ENCODE measurements at regions not wholly inside any gene's neighbourhood (a gene's known extent, or its start where the extent isn't known, plus 50 kb on each side); places are given as distances from the start of the nearest gene placed in this dataset.

DNA sequence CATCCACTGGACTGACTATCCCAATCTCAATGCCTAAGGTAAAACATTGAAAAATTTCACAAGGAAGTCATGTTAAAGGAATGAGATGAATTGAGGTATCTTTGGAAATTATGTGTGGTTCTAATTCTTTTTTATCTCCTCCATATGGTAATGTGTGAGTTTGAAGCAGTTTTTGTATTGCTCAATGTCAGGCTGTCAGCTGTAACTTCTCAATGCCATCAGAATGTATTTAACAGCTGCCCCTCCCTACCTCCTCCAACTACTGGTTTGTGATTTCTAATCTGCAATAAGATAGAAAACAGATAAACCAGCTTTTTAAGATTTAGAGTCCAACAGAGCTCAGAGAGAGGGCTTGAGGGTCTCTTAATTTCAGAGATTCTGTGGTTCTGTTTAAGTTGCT lies 1005.8 kb upstream of the ADGRB3 start:
- no peaks in the 10 kb centered on the region for H3K9me3 ChIP-seq (ENCODE audit: control insufficient read depth in 3 of 3, low read length in 3 of 3)
- no peaks in the 10 kb centered on the region for H3K36me3 ChIP-seq (ENCODE audit: control insufficient read depth in 3 of 3, insufficient read depth in 3 of 3, low read length in 3 of 3)
- H3K9ac ChIP-seq (ENCODE audit: low read depth in 1 of 3, low read length in 3 of 3): no peak overlapping the region
- H3K4me3 ChIP-seq (ENCODE audit: low read length in 3 of 3): no peak overlapping the region
- H3K27me3 ChIP-seq (ENCODE audit: control insufficient read depth in 3 of 3, insufficient read depth in 3 of 3, low read length in 3 of 3): no peaks in the 10 kb centered on the region
- H3K4me1 ChIP-seq (ENCODE audit: control insufficient read depth in 3 of 3, insufficient read depth in 3 of 3, low read length in 3 of 3): no peaks in the 10 kb centered on the region
- H3K27ac ChIP-seq (ENCODE audit: low read depth, low read length): no peak overlapping the region

DNA sequence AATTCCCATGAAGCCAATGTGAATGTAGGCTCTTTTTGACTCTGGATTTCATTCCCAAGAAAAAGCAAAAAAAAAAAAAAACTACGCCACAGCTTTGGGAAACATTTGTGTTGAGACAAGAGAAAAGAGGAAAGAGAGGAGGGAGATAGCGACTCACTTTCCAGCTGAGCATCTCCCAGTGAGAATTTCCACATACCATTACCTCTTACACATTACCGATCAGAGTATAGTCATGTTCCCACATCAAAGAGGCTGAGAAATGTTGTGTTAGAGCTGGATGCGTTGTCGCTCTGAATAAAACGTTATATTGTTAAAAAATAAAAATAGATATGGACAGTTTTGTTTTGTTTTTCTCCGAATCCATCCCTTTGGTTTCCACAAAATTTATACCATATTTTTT lies 1019.3 kb upstream of the ADGRB3 start:
- no peak overlapping the region for H3K9ac ChIP-seq (ENCODE audit: low read depth in 1 of 3, low read length in 3 of 3)
- H3K27me3 ChIP-seq (ENCODE audit: control insufficient read depth in 3 of 3, insufficient read depth in 3 of 3, low read length in 3 of 3): no peaks in the 10 kb centered on the region
- no peaks in the 10 kb centered on the region for H3K36me3 ChIP-seq (ENCODE audit: control insufficient read depth in 3 of 3, insufficient read depth in 3 of 3, low read length in 3 of 3)
- no peak overlapping the region for H3K27ac ChIP-seq (ENCODE audit: low read depth, low read length)
- H3K4me3 ChIP-seq (ENCODE audit: low read length in 3 of 3): no peak overlapping the region
- no peaks in the 10 kb centered on the region for H3K4me1 ChIP-seq (ENCODE audit: control insufficient read depth in 3 of 3, insufficient read depth in 3 of 3, low read length in 3 of 3)
- H3K9me3 ChIP-seq (ENCODE audit: control insufficient read depth in 3 of 3, low read length in 3 of 3): no peaks in the 10 kb centered on the region

DNA sequence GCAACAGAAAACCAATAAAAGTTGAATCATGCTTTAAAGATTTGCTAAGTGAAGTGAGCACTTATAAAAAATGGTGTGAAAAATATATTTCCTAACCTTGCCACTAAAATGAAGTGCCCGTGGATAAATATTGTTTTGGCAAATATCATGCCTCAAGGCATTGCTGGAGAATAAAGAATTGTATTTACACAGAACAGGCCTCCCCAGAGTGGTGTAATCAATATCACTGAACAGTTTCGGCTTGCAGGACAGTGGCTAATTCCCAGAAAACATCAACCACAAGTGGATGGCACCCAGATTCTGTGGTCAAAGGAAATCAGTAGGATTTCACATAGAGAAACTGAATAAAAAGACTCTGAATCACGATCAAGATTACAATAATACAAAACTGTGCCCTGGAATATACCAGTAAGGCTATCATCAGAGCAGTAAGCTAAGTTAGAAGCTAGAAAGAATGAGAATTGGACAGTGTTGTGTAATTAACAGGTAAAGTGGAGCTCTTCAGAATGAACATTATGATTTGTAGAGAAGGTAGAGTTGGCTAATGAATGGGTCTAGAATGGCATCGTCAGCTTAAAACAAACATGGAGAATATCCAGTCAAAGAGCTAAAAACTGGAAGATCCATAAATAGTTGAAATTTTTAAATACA lies 1026.9 kb upstream of the ADGRB3 start:
- Histone ChIP-seq H3K36me3 (ENCODE audit: control insufficient read depth in 3 of 3, insufficient read depth in 3 of 3, low read length in 3 of 3) (no peaks in the 10 kb centered on the region), H3K4me3 (ENCODE audit: low read length in 3 of 3) (no peak overlapping the region), H3K27me3 (ENCODE audit: control insufficient read depth in 3 of 3, insufficient read depth in 3 of 3, low read length in 3 of 3) (no peaks in the 10 kb centered on the region), H3K4me1 (ENCODE audit: control insufficient read depth in 3 of 3, insufficient read depth in 3 of 3, low read length in 3 of 3) (no peaks in the 10 kb centered on the region), H3K9me3 (ENCODE audit: control insufficient read depth in 3 of 3, low read length in 3 of 3) (no peaks in the 10 kb centered on the region), H3K9ac (ENCODE audit: low read depth in 1 of 3, low read length in 3 of 3) (no peak overlapping the region), H3K27ac (ENCODE audit: low read depth, low read length) (no peak overlapping the region)

DNA sequence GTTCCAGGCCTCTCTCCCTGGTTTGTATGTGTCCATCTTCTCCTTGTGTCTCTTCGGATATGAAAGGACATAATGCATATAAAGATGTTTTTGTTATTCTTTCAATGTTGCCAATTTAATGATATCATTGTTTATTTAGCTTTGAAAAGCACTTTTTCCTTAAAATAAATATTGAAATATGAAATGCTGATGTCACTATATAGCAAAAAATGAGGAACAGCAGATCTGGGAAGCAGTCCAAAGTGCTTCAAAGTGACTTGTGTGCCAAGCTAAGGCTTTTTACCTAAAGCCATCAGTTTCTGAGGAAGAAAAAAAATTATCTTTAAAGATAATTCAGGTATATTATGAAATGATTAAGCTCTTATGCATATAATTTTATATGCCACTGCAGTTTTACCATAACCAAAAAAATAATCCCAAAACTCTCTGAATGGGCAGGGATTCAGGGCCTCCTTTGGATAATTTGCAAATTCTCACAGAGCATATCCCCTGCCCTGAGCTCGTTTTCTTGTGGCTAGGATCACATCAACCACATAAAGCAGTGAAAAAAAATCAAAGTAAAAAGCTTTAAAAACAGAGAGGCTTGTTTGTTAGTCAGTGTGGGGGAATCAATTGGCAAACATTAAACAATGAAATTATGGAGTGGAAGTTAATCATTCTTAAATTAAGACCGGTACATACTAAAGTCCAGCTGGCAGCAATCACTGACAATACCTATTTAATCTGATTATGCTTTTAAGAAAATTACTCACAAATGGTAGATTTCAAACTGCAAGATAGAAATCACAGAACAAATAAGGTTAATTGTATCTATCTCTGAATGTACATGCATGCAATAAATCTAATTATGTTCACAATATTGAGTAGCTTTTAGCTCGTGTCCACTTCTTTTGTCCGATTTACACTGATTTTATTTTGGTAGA lies 1027.9 kb upstream of the ADGRB3 start:
- Histone ChIP-seq H3K9me3 (ENCODE audit: control insufficient read depth in 3 of 3, low read length in 3 of 3) (no peaks in the 10 kb centered on the region), H3K36me3 (ENCODE audit: control insufficient read depth in 3 of 3, insufficient read depth in 3 of 3, low read length in 3 of 3) (no peaks in the 10 kb centered on the region), H3K27ac (ENCODE audit: low read depth, low read length) (no peak overlapping the region), H3K4me3 (ENCODE audit: low read length in 3 of 3) (no peak overlapping the region), H3K4me1 (ENCODE audit: control insufficient read depth in 3 of 3, insufficient read depth in 3 of 3, low read length in 3 of 3) (no peaks in the 10 kb centered on the region), H3K27me3 (ENCODE audit: control insufficient read depth in 3 of 3, insufficient read depth in 3 of 3, low read length in 3 of 3) (no peaks in the 10 kb centered on the region), H3K9ac (ENCODE audit: low read depth in 1 of 3, low read length in 3 of 3) (no peak overlapping the region)

DNA sequence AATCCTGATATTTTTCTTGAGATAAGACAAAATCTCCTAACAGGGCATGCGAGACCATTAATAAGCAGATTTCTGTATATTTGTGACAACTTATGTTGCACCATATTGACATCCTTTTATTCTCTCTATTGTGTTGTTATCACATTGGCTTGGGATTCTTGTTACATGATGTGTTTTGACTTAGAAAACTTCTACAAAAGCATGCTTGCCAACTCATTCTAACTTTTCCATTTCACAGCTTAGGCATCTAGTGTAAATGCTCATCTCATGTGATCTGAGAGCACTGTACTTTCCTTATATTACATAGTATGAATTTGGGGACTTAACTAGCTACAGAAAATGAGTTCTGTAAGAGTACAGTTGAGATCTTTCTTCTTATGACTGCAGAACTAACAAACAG lies 1040.7 kb upstream of the ADGRB3 start:
- no peak overlapping the region for H3K27ac ChIP-seq (ENCODE audit: low read depth, low read length)
- H3K27me3 ChIP-seq (ENCODE audit: control insufficient read depth in 3 of 3, insufficient read depth in 3 of 3, low read length in 3 of 3): no peaks in the 10 kb centered on the region
- no peaks in the 10 kb centered on the region for H3K9me3 ChIP-seq (ENCODE audit: control insufficient read depth in 3 of 3, low read length in 3 of 3)
- H3K4me3 ChIP-seq (ENCODE audit: low read length in 3 of 3): no peak overlapping the region
- no peaks in the 10 kb centered on the region for H3K36me3 ChIP-seq (ENCODE audit: control insufficient read depth in 3 of 3, insufficient read depth in 3 of 3, low read length in 3 of 3)
- no peak overlapping the region for H3K9ac ChIP-seq (ENCODE audit: low read depth in 1 of 3, low read length in 3 of 3)
- H3K4me1 ChIP-seq (ENCODE audit: control insufficient read depth in 3 of 3, insufficient read depth in 3 of 3, low read length in 3 of 3): no peaks in the 10 kb centered on the region

DNA sequence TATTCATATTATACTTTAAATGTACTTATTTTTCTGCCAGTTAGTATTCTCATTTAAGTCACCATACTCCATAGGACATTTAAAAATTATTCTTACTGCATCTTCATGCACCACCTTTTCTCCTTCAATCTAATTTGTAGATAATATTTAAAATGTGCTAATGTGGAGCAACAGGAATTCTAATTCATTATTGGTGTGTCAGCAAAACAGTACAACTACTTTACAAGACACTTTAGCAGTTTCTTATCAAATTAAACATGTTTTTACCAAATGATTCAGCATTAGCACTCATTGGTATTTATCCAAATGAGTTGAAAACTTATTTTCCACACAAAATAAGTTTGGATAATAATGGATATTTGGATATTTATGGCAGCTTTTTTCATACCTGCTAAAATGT lies 1041.8 kb upstream of the ADGRB3 start:
- H3K4me3 ChIP-seq (ENCODE audit: low read length in 3 of 3): no peak overlapping the region
- H3K4me1 ChIP-seq (ENCODE audit: control insufficient read depth in 3 of 3, insufficient read depth in 3 of 3, low read length in 3 of 3): no peaks in the 10 kb centered on the region

DNA sequence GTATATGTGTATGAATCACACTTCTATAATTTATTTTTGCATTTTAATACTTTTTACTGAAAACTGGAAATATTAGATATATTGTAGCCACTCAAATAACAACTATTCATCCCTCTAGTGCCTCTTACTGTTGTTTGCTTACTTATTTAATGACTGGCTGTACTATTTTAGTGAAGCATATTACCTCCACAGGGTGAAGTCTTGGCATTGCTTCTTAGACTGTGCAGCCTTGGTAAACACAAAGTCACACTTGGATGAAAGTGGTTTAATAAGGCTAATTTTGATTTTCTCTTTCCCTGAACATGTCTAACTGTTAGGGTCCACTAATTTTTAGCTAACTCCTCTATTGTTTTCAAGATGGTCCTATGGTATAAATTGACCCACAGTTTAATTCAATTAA lies 1043.2 kb upstream of the ADGRB3 start:
- no peaks in the 10 kb centered on the region for H3K9me3 ChIP-seq (ENCODE audit: control insufficient read depth in 3 of 3, low read length in 3 of 3)
- H3K27me3 ChIP-seq (ENCODE audit: control insufficient read depth in 3 of 3, insufficient read depth in 3 of 3, low read length in 3 of 3): no peaks in the 10 kb centered on the region
- no peak overlapping the region for H3K9ac ChIP-seq (ENCODE audit: low read depth in 1 of 3, low read length in 3 of 3)
- no peak overlapping the region for H3K27ac ChIP-seq (ENCODE audit: low read depth, low read length)
- no peaks in the 10 kb centered on the region for H3K36me3 ChIP-seq (ENCODE audit: control insufficient read depth in 3 of 3, insufficient read depth in 3 of 3, low read length in 3 of 3)
- H3K4me3 ChIP-seq (ENCODE audit: low read length in 3 of 3): no peak overlapping the region
- no peaks in the 10 kb centered on the region for H3K4me1 ChIP-seq (ENCODE audit: control insufficient read depth in 3 of 3, insufficient read depth in 3 of 3, low read length in 3 of 3)

More for the DNA sequence above, 1041.8 kb upstream of the ADGRB3 start:
- Histone ChIP-seq H3K9me3 (ENCODE audit: control insufficient read depth in 3 of 3, low read length in 3 of 3) (no peaks in the 10 kb centered on the region), H3K27ac (ENCODE audit: low read depth, low read length) (no peak overlapping the region), H3K27me3 (ENCODE audit: control insufficient read depth in 3 of 3, insufficient read depth in 3 of 3, low read length in 3 of 3) (no peaks in the 10 kb centered on the region), H3K36me3 (ENCODE audit: control insufficient read depth in 3 of 3, insufficient read depth in 3 of 3, low read length in 3 of 3) (no peaks in the 10 kb centered on the region), H3K9ac (ENCODE audit: low read depth in 1 of 3, low read length in 3 of 3) (no peak overlapping the region)

DNA sequence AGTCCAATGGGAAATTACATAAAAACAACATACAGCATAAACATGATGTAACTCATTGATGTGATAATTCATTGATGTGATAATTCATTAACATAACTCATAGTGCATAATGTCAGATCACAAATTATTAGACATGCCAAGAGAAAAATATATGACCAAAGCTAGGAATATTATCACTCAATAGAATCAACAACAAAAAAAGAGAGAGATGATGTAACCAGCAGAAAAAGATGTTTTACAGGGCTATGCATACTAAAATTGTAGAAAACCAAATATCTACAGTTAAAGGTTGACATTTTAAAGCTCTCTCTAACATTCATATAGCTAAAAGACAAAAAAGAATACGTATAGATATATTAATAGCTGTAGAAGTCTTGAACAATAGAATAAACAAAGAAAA lies 1067.2 kb upstream of the ADGRB3 start:
- Histone ChIP-seq H3K4me1 (ENCODE audit: control insufficient read depth in 3 of 3, insufficient read depth in 3 of 3, low read length in 3 of 3) (no peaks in the 10 kb centered on the region), H3K27me3 (ENCODE audit: control insufficient read depth in 3 of 3, insufficient read depth in 3 of 3, low read length in 3 of 3) (no peaks in the 10 kb centered on the region), H3K36me3 (ENCODE audit: control insufficient read depth in 3 of 3, insufficient read depth in 3 of 3, low read length in 3 of 3) (no peaks in the 10 kb centered on the region), H3K9me3 (ENCODE audit: control insufficient read depth in 3 of 3, low read length in 3 of 3) (no peaks in the 10 kb centered on the region), H3K4me3 (ENCODE audit: low read length in 3 of 3) (no peak overlapping the region), H3K27ac (ENCODE audit: low read depth, low read length) (no peak overlapping the region), H3K9ac (ENCODE audit: low read depth in 1 of 3, low read length in 3 of 3) (no peak overlapping the region)

DNA sequence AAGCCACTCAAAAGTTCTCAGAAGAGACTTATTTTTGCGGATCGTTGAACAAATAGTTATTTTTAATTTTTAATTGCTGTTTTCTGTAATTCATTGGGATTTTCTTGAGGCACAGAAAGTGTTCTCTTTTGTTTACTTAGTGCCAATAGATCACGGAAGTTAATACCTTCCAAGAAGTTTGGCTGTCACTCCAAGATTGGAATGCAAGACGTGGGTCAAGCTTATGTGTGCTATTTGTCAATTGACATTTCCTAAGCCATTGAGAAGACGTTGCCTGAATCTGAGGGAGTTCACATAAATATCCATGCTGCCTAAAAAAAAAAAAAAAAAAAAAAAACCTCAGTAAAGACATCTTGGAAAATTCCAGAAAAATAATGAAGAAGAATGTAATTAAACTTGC lies 1071.4 kb upstream of the ADGRB3 start:
- Histone ChIP-seq H3K9ac (ENCODE audit: low read depth in 1 of 3, low read length in 3 of 3) (no peak overlapping the region), H3K4me1 (ENCODE audit: control insufficient read depth in 3 of 3, insufficient read depth in 3 of 3, low read length in 3 of 3) (no peaks in the 10 kb centered on the region), H3K9me3 (ENCODE audit: control insufficient read depth in 3 of 3, low read length in 3 of 3) (no peaks in the 10 kb centered on the region), H3K4me3 (ENCODE audit: low read length in 3 of 3) (no peak overlapping the region), H3K36me3 (ENCODE audit: control insufficient read depth in 3 of 3, insufficient read depth in 3 of 3, low read length in 3 of 3) (no peaks in the 10 kb centered on the region), H3K27ac (ENCODE audit: low read depth, low read length) (no peak overlapping the region), H3K27me3 (ENCODE audit: control insufficient read depth in 3 of 3, insufficient read depth in 3 of 3, low read length in 3 of 3) (no peaks in the 10 kb centered on the region)

DNA sequence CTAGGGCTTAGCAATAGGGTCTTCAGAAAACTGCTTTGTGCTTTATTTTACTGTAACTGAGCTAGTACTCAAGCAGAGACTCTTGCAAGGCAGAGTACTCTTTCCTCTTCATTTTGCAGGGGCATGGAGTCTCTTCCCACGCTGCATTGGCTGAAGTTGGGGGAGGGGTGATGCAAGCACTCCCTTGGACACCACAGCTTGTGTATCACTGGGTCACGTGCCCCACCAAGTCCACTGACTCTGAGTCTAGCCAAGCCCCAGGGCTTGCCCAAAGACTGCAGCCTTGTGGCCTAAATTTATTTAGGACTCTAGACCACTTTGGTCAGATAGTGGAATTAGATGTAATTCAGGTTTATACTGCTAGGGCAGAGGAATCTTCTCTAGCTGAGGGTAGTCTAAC lies 1075.0 kb upstream of the ADGRB3 start:
- no peaks in the 10 kb centered on the region for H3K4me1 ChIP-seq (ENCODE audit: control insufficient read depth in 3 of 3, insufficient read depth in 3 of 3, low read length in 3 of 3)
- no peaks in the 10 kb centered on the region for H3K36me3 ChIP-seq (ENCODE audit: control insufficient read depth in 3 of 3, insufficient read depth in 3 of 3, low read length in 3 of 3)
- H3K4me3 ChIP-seq (ENCODE audit: low read length in 3 of 3): no peak overlapping the region
- H3K9ac ChIP-seq (ENCODE audit: low read depth in 1 of 3, low read length in 3 of 3): no peak overlapping the region
- H3K9me3 ChIP-seq (ENCODE audit: control insufficient read depth in 3 of 3, low read length in 3 of 3): no peaks in the 10 kb centered on the region
- H3K27ac ChIP-seq (ENCODE audit: low read depth, low read length): no peak overlapping the region
- no peaks in the 10 kb centered on the region for H3K27me3 ChIP-seq (ENCODE audit: control insufficient read depth in 3 of 3, insufficient read depth in 3 of 3, low read length in 3 of 3)
